ENCODE measurements at regions not wholly inside any gene's neighbourhood (a gene's known extent, or its start where the extent isn't known, plus 50 kb on each side); places are given as distances from the start of the nearest gene placed in this dataset.

GRCh38 chr10:27451054-27451453 is 53.0 kb upstream of the RAB18 start:
- DNase-seq, result no peak

GRCh38 chr10:27450225-27450624 is 53.9 kb upstream of the RAB18 start:
- DNase-seq, result no peak

GRCh38 chr10:27449571-27449970 is 54.5 kb upstream of the RAB18 start:
- no peak for DNase-seq

GRCh38 chr10:27448921-27449320 is 55.2 kb upstream of the RAB18 start:
- DNase-seq, result no peak

GRCh38 chr10:27447540-27447939 is 56.6 kb upstream of the RAB18 start:
- no peak for DNase-seq

GRCh38 chr10:27446091-27446918 is 57.8 kb upstream of the RAB18 start:
- peak; percentile 10 for DNase-seq

- DNase-seq, result no peak
Measured at GRCh38 chr10:27445070-27445469, 59.0 kb upstream of the RAB18 start.

GRCh38 chr10:27440478-27440877 is 63.6 kb upstream of the RAB18 start:
- no peak for DNase-seq

GRCh38 chr10:27440021-27440420 is 64.1 kb upstream of the RAB18 start:
- no peak for DNase-seq

GRCh38 chr10:27439101-27439500 is 65.0 kb upstream of the RAB18 start:
- DNase-seq, result no peak

GRCh38 chr10:27437775-27438174 is 66.3 kb upstream of the RAB18 start:
- no peak for DNase-seq

GRCh38 chr10:27436710-27437109 is 67.4 kb upstream of the RAB18 start:
- DNase-seq, result no peak

GRCh38 chr10:27433976-27434375 is 70.1 kb upstream of the RAB18 start:
- DNase-seq, result no peak

GRCh38 chr10:27426948-27427467 is 77.1 kb upstream of the RAB18 start:
- no peak for DNase-seq

- no peak for DNase-seq
Measured at GRCh38 chr10:27413831-27414348, 90.2 kb upstream of the RAB18 start.

- no peak for DNase-seq
Measured at GRCh38 chr10:27413387-27413786, 90.7 kb upstream of the RAB18 start.

- DNase-seq, result no peak
Measured at GRCh38 chr10:27410153-27410552, 94.0 kb upstream of the RAB18 start.

- DNase-seq, result no peak
Measured at GRCh38 chr10:27407271-27407670, 96.8 kb upstream of the RAB18 start.

GRCh38 chr10:27399871-27400270 is 104.2 kb upstream of the RAB18 start:
- no peak for DNase-seq

GRCh38 chr10:27393961-27394360 is 110.1 kb upstream of the RAB18 start:
- DNase-seq, result no peak

- no peak for DNase-seq
Measured at GRCh38 chr10:27392606-27393005, 111.5 kb upstream of the RAB18 start.

- no peak for DNase-seq
Measured at GRCh38 chr10:27391916-27392315, 112.2 kb upstream of the RAB18 start.

- no peak for DNase-seq
Measured at GRCh38 chr10:27391325-27391724, 112.8 kb upstream of the RAB18 start.

- no peak for DNase-seq
Measured at GRCh38 chr10:27390681-27391080, 113.4 kb upstream of the RAB18 start.
